GM19240 (cell line): ENCODE measurements at regions not wholly inside any gene's neighbourhood (a gene's known extent, or its start where the extent isn't known, plus 50 kb on each side); places are given as distances from the start of the nearest gene placed in this dataset.
"Not testable (repeated sequence)": the region's sequence is repeated elsewhere in the genome, so short reads cannot be mapped to it uniquely, and the experiment has no call there.

Experiments
- DNase-seq: peaks from one replicate; pipeline ENCODE4 v3.0.0; 2011; ENCODE audit warnings: low spot score; ENCODE audit not compliant: insufficient read length

DNA sequence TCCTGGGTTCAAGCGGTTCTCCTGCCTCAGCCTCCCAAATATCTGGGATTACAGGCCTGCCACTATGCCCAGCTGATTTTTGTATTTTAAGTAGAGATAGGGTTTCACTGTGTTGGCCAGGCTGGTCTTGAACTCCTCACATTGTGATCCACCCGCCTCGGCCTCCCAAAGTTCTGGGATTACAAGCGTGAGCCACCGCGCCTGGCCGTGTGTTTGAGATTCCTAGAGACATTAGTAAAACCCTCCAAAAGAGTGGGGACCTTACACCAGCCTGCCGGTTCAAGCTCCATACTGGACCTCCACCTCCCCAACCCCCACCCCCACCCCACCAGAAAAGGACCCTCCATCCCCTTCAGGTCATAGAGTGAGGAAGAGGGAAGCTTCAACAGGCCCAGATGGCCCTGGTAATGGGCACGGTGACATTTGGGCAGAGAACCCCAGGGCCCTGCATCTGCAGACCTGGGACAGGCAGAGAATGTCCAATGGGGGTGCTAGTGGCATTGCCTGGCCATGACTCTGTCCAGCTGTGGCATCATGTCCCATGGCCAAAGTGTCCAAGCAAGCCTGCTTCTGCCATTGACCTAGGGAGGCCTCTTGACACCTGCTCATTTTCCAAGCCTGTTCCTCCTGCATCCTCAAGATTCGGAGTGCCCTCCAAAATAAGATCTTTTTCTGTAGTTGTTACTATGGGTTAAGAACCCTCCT is 108.9 kb upstream of the KLF13 start:
- no peak for DNase-seq

- DNase-seq = no peak
Measured at GRCh38 chr15:31219221-31219620, 107.4 kb upstream of the KLF13 start.

DNA sequence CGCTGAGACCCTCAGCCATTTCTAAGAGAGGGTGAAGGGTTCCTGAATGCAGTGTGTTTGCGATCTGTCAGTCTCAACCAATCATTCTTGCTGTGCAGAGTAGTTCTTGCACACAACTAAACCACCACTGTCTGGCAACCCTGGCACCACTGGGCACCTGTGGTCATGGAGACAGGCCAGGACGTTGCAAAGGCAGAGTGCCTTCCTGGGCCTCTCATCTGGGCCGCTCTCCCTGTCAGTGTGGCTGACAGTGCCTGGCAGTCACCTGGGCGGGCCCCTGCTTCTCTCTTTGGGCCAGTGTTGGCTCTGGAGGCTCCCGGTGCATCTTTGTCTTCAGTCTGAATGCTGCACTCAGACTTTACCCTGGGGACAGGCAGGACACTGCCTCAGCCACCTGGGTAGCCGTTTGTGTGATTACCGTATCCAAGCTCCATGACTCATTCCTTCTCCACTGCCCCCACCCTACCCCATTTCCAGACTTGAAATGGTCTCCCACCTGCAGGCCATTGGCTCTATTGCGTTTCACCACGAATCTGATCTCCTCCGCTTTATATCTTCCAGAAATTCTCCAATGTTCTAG is 104.6 kb upstream of the KLF13 start:
- no peak for DNase-seq

GRCh38 chr15:31222773-31223341 is 103.8 kb upstream of the KLF13 start:
- no peak for DNase-seq

DNA sequence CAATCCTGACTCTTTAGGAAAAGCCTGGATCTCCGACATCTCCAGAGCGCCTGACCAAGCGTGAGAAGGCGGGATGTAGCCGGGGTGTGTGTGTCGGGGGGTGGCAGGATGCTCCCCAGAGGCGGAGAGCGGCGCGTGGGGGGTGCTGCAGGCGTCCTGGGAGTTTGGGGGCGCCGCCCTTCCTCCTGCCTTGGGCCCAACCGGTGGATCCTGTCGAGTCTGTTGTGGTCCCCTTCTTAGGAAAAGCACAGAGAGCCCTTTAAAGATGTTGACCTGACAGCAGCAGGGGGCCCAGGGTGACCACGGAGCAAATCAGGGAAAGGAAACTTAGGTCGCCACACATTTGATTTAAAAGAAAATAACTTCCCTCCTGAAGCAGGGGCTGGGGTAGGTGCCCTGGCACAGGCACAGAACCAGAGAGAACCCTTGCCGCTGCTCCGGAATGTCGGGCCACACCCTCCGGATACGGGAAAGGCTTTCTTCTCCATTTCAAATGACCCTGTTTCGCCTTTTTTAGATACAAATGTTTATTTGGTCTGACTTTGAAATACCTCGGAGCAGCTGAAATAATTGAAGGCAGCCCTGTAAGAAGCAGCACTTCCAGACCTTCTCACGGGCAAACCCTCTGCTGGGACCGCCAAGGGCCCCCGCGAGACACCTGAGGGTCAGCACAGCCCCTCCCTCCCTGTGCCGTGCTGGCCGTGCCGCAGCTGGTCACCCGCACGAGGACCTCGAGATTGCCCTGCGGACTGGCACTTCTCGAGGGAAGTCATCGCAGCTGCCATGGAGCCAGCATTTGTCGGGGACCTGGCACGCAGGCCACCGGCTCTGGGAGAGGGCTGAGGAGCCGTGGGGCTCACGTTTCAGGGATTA is 102.9 kb upstream of the KLF13 start:
- DNase-seq = no peak

GRCh38 chr15:31224661-31225060 is 102.0 kb upstream of the KLF13 start:
- not testable (repeated sequence) for DNase-seq

DNA sequence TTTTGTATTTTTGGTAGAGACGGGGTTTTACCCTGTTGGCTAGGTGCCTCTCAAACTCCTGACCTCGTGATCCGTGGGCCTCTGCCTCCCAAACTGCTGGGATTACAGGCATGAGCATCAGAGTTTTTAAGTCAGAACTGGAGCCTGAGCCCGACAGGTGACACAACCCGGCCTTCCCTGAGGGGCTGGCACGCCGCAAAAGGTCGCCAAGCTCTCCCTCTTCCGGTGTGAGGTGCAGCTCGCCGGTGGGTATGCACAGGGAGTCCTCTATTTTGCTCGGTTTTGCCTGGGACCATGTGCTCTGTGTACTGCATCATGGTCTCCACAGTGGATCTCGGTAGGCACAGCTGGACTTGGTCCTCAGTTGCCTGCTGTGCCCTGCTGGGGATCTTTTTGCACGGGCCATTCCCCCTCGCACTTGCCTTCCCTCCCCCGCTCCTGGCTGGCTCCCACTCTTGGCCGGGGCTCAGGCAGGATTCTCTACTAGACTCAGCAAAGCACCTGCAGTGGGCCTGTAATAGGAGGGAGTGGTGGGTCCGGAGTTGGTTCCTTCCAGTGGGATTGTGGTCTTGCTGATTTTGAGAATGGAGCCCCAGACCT is 101.2 kb upstream of the KLF13 start:
- DNase-seq = no peak

- DNase-seq = no peak
Measured at GRCh38 chr15:31226021-31226420, 100.6 kb upstream of the KLF13 start.

- no peak for DNase-seq
Measured at GRCh38 chr15:31227235-31227634, 99.4 kb upstream of the KLF13 start.

DNA sequence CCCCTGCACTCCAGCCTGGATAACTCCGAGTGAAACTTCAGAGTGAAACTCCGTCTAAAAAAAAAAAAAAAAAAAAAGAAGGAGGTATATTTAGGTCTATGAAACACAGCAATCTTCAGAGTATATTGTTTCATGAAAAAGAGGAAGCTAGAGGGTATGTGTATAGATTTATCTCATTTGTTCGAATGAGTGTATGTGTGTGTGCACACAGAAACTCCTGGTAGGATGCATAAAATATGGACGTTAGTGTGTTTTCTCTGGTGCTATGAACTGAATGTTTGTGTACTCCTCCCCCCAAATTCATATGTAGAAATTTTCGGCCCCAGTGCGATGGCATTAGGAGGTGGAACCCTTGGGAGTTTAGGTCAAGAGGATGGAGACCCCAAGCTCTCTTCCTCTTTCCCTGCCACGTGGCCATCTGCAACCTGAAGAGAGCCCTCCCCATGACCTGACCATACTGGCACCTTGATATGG is 98.6 kb upstream of the KLF13 start:
- DNase-seq = no peak

DNA sequence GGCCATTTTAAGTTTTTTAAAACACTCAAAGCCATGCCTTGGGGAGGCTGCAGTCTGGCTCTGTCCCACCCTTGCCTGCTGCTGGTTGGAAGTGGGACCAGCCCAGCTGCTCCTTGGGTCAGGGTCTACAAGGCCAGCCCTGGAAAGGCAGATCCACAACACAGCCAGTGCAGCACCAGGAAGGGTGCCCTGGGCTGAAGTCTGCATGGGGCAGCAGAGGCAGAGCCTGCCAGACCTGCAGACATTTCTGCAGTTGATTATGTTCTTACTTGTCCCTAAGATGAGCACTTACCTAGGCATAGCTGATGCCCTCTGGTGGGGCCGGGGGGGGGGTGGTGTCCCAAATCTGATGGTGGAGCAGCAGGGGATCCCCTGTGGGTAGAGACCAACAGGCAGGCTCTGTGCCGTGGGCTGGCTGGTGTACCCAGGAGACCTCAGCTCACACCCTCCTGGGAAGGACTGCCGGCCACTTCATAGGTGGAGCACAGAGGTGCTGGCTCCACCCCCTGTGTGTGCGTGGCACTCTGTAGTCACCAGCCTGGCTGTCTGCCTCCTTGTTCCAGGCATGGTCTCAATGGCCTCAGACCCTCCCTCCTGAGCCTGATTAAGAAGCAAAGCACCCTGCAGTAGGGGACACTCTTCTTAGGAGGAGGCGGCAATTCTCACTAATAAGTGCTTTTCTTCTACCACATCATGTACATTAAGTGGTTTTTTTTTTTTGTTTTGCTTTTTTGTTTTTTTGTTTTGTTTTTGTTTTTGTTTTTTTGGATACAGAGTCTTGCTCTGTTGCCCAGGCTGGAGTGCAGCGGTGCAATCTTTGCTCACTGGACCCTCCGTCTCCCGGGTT is 97.4 kb upstream of the KLF13 start:
- DNase-seq = peak; percentile 76

GRCh38 chr15:31230630-31231485 is 95.8 kb upstream of the KLF13 start:
- DNase-seq = peak; percentile 60

- DNase-seq = no peak
Measured at GRCh38 chr15:31234815-31235214, 91.8 kb upstream of the KLF13 start.

DNA sequence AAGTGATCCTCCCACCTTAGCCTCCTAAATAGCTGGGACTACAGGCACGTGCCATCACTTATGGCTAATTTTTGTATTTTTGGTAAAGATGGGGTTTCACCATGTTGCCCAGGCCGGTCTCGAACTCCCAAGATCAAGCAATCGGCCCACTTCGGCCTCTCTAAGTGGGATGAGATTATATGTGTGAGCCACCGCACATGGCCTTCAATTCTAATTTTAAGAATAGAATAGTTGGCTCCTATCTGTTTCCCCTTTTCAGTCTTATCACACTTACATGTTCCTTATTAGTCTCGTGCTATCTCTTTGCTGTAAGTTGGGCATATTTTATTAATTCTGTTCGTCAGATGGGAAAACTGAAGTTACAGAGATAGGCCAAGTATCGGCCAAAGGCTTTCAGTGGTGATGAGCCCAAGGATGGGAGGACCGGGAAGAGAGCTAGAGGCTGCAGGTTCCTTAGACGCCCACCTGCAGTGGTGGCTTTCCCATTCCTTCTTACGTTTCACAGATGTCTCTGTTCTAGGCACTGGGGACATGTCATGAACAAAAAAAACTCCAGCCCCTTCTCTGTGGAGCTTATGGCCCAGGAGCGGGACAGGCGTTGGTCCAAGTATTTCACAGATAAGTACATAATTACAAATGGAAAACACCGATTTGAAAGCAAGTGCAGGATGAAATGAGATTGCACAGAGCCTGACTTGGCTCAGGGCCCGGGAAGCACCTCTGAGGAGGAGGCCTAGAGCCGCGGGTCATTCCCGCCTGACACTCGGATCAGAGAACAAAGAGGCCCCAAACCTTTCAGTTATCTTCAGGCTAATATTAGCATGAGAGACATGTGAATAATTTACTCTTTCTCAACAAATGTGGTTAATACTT is 91.1 kb upstream of the KLF13 start:
- no peak for DNase-seq

GRCh38 chr15:31236184-31237042 is 90.2 kb upstream of the KLF13 start:
- no peak for DNase-seq

DNA sequence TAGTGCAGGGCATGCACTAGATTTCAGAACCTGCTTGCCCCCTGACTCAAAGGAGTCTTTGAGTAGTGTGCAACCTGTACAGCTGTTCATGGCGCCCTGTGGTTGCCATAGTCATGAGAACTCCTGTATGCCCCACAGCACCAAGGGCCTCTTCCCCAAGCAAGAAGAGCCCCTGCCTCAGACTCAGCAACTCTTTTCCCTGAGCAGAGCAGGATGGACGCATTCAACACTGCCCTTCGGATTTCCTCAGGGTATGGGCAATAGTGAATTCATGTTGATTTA is 89.7 kb upstream of the KLF13 start:
- no peak for DNase-seq

- DNase-seq = no peak
Measured at GRCh38 chr15:31238906-31239305, 87.7 kb upstream of the KLF13 start.

DNA sequence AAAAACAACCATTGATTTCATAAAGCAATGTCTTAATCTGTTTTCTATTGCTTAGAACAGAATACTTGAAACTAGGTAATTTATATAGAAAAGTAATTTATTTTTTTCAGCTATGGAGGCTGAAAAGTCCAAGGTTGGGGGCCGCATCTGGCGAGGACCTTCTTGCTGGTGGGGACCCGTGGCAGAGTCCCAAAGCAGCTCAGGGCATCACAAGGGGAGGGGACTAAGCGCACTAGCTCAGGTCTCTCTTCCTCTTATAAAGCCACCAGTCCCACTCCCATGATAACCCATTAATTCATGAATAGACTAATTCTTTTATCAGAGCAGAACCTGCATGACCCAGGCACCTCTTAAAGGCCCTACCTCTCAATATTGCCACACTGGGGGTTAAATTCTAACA is 87.2 kb upstream of the KLF13 start:
- DNase-seq = no peak
